Nephron progenitor cell (in vitro differentiated cells): ENCODE measurements at regions not wholly inside any gene's neighbourhood (a gene's known extent, or its start where the extent isn't known, plus 50 kb on each side); places are given as distances from the start of the nearest gene placed in this dataset.

Experiments used
- DNase-seq: peaks from one replicate; pipeline ENCODE4 v3.0.0; 2021
- H3K27ac Mint-ChIP-seq: 2 replicates; pipeline ENCODE4 v1.8.0; 2021; ENCODE audit warnings: mild to moderate bottlenecking, moderate library complexity, mixed read lengths
- H3K27me3 Mint-ChIP-seq: 2 replicates; pipeline ENCODE4 v1.8.0; 2021; ENCODE audit warnings: mild to moderate bottlenecking, low read depth, mixed read lengths; ENCODE audit not compliant: poor library complexity
- H3K36me3 Mint-ChIP-seq: 2 replicates; pipeline ENCODE4 v1.8.0; 2021; ENCODE audit warnings: low read depth, mixed read lengths
- H3K4me1 Mint-ChIP-seq: 2 replicates; pipeline ENCODE4 v1.8.0; 2021; ENCODE audit warnings: mixed read lengths
- H3K4me3 Mint-ChIP-seq: 2 replicates; pipeline ENCODE4 v1.8.0; 2021; ENCODE audit warnings: mild to moderate bottlenecking, moderate library complexity, mixed read lengths
- H3K9me3 Mint-ChIP-seq: 2 replicates; pipeline ENCODE4 v1.8.0; 2021; ENCODE audit warnings: mild to moderate bottlenecking, moderate library complexity, mixed read lengths
- TF ChIP-seq, protein P1 (sequence below): fragments of 200-600 bp; sonication (generic); IDR thresholded peaks from 2 replicates; pipeline ENCODE4 v1.5.0; 2021; ENCODE audit warnings: antibody characterized with exemption

DNA sequence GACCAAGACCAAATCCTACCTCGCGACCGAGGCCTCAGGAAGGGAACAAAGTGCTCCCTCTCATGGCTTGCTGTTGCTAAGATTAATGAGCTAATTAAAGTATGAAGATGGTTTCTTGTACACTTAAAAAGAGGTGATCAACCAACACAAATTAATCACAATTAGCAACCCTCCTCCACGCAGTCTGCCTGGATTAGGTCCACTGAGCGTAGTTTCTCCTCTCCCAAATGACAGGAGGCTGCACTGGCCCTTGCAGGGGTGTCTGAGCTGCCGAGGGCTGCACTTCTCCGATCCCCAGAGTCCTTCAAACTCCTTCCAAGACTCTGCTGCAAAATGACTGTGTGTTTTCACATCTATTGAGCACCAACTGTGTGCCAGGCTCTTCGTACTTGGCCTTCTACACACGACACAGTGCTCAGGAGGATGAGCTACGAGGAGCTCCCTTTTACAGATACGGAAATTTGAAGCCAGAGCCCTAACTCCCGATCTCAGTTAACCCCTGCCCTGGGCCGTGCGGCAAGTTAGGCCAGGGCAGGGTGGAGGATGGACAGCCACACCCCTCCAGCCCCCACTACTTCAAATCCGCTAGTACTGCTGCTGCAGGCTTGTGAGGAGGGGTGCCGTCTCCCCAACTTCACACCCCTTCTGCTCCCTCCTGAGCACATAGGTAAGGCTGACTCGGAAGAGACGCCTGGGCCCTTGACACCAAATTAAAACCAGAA lies 101.0 kb upstream of the LINGO1 start:
- no peaks in the 10 kb centered on the region for H3K9me3 Mint-ChIP-seq
- no peak for DNase-seq
- no peaks in the 10 kb centered on the region for H3K36me3 Mint-ChIP-seq
- H3K27ac Mint-ChIP-seq: no peak overlapping the region
- no peak overlapping the region for H3K4me3 Mint-ChIP-seq
- peaks cover 47% of the 10 kb centered on the region for H3K27me3 Mint-ChIP-seq
- TF ChIP-seq, protein P1, sequence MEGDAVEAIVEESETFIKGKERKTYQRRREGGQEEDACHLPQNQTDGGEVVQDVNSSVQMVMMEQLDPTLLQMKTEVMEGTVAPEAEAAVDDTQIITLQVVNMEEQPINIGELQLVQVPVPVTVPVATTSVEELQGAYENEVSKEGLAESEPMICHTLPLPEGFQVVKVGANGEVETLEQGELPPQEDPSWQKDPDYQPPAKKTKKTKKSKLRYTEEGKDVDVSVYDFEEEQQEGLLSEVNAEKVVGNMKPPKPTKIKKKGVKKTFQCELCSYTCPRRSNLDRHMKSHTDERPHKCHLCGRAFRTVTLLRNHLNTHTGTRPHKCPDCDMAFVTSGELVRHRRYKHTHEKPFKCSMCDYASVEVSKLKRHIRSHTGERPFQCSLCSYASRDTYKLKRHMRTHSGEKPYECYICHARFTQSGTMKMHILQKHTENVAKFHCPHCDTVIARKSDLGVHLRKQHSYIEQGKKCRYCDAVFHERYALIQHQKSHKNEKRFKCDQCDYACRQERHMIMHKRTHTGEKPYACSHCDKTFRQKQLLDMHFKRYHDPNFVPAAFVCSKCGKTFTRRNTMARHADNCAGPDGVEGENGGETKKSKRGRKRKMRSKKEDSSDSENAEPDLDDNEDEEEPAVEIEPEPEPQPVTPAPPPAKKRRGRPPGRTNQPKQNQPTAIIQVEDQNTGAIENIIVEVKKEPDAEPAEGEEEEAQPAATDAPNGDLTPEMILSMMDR: no peak
- peaks cover 47% of the 10 kb centered on the region for H3K4me1 Mint-ChIP-seq

DNA sequence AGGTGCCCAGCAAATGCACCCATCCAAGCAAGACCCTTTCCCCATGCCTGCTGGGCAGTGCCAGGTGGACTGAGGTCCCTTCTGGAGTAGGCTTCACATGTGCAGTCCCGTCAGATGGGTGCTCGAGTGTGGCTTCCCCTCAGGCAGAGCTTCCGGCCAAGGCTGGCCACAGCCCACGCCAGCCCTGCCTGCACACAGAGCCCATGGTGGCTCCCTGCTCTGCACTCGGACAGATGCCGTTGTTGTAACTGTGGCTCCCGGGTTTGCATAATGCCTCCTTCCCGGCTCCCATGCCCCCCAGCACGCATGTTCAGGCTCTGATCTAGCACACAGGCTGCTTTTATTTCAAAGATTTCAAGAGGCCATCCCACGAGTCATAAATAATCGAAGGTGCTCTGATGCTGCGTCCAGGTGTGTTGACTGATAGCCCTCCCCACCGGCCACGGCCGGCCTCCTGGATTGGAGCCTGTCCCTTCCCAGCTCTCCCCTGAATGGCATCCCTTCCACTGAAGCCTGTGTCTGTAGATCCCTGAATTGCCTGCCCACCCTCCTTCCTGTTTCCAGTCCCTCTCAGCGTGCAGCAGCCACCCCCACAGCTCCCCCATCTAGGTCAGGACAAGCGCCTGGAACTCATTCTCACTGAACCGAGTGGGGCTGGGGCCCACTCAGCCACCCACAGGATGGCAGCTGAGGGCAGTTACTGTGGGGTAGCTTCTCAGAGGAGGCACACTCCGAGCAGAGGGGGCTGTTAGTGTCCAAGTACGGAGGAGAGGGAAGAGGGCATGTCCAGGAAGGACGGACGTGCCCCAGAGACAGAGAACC lies 100.0 kb upstream of the LINGO1 start:
- H3K9me3 Mint-ChIP-seq: no peaks in the 10 kb centered on the region
- TF ChIP-seq, protein P1: no peak
- DNase-seq: no peak
- no peaks in the 10 kb centered on the region for H3K36me3 Mint-ChIP-seq
- H3K27me3 Mint-ChIP-seq: peaks cover 37% of the 10 kb centered on the region
- H3K4me1 Mint-ChIP-seq: peaks cover 41% of the 10 kb centered on the region
- no peak overlapping the region for H3K4me3 Mint-ChIP-seq
- H3K27ac Mint-ChIP-seq: no peak overlapping the region

DNA sequence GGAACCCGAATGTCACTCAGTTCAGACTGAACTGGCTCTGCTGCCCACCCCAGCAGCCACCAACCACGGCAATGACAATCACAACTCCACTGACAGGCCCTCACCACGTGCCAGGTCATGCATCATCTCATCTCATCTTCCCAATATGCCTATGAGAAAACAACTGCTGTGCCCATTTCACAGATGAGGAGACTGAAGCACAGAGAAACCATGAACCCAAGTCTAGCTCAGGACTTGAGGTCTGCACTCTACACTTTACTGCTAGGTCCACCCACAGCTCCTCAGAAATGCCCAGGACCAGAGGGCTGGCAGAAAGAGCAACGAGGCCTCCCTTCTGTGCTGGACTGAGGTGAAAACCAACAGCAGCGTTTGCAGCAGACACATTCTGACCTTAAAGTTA lies 99.2 kb upstream of the LINGO1 start:
- TF ChIP-seq, protein P1: no peak
- Mint-ChIP-seq H3K27ac (no peak overlapping the region), H3K9me3 (no peaks in the 10 kb centered on the region), H3K36me3 (no peaks in the 10 kb centered on the region), H3K27me3 (peaks cover 29% of the 10 kb centered on the region), H3K4me1 (peaks cover 38% of the 10 kb centered on the region), H3K4me3 (no peak overlapping the region)
- no peak for DNase-seq

DNA sequence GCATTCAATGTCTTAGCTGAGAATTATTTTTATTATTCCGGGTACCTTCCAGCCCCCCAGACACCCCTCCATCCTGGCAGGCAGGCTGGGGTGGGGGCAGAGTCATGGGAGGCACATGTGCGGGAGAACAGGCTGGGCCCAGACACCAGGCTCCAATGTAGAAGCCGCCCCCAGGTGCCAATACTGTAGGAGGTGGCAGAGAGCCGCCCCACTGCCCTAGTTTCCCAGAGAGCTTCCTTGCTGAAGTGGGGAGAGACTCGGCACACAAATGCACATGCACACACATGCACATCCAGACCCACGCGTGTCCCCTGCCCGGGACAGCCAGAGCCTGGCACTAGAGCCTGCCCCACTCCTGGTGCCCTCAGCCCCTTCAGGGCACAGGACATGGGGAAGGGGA lies 98.4 kb upstream of the LINGO1 start:
- peaks cover 21% of the 10 kb centered on the region for H3K27me3 Mint-ChIP-seq
- H3K36me3 Mint-ChIP-seq: no peaks in the 10 kb centered on the region

DNA sequence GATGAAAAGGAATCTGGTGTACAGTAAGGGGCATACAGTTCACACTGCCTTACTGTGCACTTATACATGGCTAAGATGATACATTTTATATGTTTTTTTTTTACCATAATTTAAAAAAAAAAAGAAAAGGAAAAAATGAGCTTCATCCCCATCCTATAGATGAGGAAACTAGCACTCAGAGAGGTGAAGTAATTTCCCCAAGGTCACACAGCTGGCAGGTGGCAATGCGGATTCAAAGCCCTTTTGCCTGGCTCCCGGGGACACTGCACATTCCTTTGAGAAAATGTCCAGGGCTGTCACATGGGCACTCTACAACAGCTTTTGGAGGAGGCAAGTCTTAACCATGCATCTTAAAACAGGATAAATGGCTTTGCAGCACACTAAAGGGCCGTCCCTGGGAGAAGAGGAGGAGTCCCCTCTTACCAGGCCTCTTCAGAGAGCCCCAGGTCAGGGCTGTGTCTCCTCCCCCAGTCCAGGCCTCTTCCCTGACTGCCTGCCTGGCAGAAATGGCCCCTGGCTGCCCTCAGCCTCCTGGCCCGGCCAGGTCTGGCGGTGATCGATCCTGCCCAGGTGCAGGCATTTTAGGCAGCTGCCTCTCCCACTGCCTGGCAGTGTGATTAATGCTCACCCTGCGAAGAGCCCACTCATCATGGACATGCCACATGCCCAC lies 95.1 kb upstream of the LINGO1 start:
- TF ChIP-seq, protein P1: no peak
- Mint-ChIP-seq H3K36me3 (no peaks in the 10 kb centered on the region), H3K27me3 (peaks cover 12% of the 10 kb centered on the region), H3K4me3 (no peak overlapping the region), H3K27ac (no peak overlapping the region), H3K9me3 (no peaks in the 10 kb centered on the region), H3K4me1 (peaks cover 24% of the 10 kb centered on the region)
- no peak for DNase-seq

More for the DNA sequence above, 98.4 kb upstream of the LINGO1 start:
- TF ChIP-seq, protein P1: no peak
- no peak for DNase-seq
- Mint-ChIP-seq H3K4me1 (peaks cover 38% of the 10 kb centered on the region), H3K9me3 (no peaks in the 10 kb centered on the region), H3K4me3 (no peak overlapping the region), H3K27ac (no peak overlapping the region)
